MM.1S (cell line): ENCODE measurements at regions not wholly inside any gene's neighbourhood (a gene's known extent, or its start where the extent isn't known, plus 50 kb on each side); places are given as distances from the start of the nearest gene placed in this dataset.

ENCODE experiments used
- CTCF ChIP-seq: fragments of 300-600 bp; sonication (generic); IDR thresholded peaks from 2 replicates; pipeline ENCODE4 v1.5.1; 2016; ENCODE audit warnings: antibody characterized with exemption, low read length, mixed read lengths
- EZH2 ChIP-seq: fragments of 300-600 bp; sonication (generic); optimal IDR thresholded peaks from 2 replicates; pipeline ENCODE3; 2017; ENCODE audit warnings: low read depth, mild to moderate bottlenecking, antibody characterized with exemption, low read length, mixed read lengths
- EZH2phosphoT487 ChIP-seq: fragments of 300-600 bp; sonication (generic); IDR thresholded peaks from 2 replicates; pipeline ENCODE4 v1.6.1; 2018; ENCODE audit warnings: antibody characterized with exemption, low read length

GRCh38 chr18:22034276-22034675, 135.1 kb upstream of the GATA6 start:
- TF ChIP-seq CTCF (no peak), EZH2 (no peak), EZH2phosphoT487 (no peak)
